NOMO-1 treated with dmso at 0.1 percent for 144 hours (cell line): ENCODE measurements at regions not wholly inside any gene's neighbourhood (a gene's known extent, or its start where the extent isn't known, plus 50 kb on each side); places are given as distances from the start of the nearest gene placed in this dataset.

ENCODE experiments used
- DNase-seq: peaks from one replicate; lab custom pipeline; 2025; ENCODE audit not compliant: unreplicated experiment; lab: John Stamatoyannopoulos, UW

DNA sequence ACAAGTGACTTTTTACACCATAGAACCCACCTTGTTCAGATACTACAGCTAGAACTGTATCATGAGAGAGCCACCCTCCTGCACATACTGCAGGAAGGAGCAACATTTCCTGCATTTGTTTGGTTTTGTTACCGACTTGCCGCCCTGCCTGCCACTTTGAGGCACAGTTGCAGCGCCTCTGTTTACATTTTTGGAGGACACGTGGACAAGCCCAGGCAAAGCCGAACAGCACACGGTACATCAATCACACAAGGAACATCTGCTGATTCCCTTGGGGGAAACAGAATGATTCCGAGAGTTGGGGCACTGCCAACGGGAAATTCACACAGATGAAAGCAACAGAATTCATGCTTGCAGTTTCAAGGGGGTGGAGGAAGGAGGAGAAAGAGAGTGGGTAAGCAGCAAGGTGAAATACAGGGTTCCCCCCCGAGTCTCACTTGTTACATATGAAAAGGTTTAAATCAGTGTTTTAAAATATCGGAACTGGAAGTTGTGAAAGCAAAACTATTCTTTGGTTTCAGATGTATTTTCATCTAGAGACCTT, 110.7 kb downstream of the BTG1 start:
- no peak for DNase-seq

DNA sequence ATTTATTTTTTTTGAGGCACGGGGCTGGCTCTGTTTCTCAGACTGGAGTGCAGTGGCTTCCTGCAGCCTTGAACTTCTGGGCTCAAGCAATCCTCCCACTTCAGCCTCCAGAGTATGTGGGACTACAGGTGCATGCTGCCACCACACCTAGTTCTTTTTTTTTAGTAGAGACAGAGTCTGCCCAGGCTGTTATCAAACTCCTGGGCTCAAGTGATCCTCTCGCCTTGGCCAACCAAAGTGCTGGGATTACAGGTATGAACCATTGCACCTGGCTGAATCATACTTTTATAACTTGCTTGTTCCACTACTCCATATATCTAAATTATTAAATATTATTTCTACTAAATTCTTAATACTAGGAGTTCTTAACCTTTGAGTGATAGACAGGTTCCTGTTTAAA, 111.6 kb downstream of the BTG1 start:
- no peak for DNase-seq

DNA sequence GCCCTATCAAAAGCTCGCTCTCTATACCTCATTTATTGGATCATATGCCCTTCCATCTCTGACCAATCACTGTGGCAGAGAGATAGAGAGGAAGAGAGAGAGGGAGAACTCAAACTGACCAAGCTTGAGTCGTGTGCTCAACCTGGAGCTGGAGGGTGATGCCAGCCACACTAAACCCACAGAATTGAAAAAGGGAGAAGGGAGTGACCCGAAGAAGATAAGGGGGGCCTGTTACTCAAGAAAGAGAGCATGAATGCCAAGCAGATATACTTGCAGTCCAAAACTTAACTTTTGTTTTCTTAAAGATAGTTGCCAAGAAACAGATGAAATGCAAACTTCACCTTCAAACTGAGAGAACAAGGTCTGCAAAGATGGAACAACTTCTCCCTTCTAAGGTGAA, 112.7 kb downstream of the BTG1 start:
- no peak for DNase-seq

DNA sequence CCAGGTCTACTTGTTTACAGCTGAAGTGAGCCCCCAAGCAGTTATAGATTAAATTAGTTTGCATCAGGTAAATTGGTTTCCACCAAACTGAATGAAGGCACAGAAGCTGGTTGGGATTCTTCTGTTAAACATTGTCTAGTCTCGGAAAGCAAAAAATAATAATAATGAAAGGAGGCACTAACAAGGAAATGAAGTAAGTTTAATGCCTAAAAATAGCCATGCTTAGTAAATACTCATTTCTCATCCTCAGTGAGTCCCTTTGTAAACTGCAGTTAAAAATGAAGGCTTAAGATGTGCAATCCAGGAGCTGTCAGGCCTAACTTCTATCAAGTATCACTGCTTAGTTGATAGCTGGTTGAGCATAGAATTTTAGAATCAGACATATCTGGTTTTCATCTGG, 113.5 kb downstream of the BTG1 start:
- DNase-seq, result no peak

DNA sequence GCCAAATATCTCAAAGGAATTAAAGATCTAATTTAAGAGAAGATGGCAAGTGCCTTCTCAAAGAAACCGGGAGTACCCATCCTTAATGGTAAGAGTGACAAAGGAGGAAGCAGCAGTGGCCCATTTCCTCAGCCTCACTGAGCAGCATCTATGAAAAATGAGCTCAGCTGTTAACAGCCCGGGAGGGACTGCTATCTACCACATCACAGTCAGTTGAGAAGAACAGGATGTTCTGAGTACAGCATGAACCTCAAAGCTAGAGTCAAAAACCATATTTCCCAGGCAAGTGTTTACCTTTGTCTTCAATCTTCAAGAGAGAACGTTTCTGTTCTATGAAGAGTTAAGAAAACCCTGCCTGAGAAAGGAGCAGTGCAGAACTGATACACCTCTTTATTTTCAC, 115.0 kb downstream of the BTG1 start:
- DNase-seq, result no peak

DNA sequence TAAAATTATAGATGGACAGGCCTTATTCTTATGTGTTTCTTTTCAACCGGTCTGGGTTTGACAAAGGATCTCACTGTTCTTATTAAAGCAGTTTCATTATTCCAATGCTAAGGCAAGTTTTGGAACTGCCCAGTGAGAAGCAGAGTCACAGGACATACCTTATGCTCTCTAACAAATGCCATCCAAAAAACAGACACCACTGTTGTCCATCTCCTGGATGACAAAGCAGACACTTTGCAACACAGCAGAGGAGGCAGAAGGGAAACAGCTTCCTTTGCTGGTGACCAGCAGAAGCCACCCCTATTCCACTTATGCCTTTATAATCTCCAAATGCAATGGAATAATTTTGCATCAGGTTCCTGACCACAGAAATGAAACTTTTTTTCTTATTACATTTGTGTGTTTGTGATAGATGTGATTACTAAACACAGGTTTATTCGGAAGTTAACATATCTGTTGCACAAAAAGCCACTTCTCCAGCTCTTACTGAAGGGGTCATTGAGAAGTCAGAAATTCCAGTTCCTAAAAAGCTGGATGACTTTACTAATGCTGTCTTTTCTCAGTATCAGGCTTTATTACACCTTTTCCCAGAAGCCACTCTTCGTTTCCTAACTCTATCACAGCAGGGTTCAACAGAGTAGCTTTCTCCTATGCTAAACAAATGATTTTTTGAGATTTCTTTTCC, 115.6 kb downstream of the BTG1 start:
- no peak for DNase-seq

DNA sequence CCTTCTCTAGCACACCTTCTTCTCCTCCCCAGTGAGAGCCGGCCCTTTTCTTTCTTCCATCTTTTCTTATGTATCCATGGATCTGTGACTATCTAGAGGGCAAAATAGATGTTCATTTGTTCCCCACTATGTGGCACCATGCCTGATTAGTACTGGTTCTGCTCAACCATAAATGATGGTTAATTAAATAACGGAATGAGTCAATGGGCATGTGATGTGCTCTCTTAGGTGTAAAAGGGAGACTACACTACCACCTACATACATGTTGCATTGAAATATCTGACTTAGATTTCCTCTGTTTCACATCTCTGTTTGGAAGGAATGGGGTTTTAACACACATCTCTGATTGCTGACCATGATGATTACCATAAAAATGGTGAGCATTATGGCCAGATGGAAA, 116.5 kb downstream of the BTG1 start:
- no peak for DNase-seq

DNA sequence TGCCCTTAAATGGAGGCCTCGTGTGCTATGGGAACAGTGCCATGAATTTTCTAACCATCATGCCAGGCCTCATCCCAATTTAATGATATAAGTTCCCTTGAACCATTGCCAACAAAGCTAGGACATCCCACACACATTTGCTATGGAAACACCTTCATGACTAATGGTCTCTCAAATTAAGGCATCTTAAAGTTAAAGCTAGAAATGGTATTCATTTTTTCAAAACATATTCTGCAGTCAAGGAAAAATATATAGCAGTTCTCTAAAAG, 117.3 kb downstream of the BTG1 start:
- no peak for DNase-seq

DNA sequence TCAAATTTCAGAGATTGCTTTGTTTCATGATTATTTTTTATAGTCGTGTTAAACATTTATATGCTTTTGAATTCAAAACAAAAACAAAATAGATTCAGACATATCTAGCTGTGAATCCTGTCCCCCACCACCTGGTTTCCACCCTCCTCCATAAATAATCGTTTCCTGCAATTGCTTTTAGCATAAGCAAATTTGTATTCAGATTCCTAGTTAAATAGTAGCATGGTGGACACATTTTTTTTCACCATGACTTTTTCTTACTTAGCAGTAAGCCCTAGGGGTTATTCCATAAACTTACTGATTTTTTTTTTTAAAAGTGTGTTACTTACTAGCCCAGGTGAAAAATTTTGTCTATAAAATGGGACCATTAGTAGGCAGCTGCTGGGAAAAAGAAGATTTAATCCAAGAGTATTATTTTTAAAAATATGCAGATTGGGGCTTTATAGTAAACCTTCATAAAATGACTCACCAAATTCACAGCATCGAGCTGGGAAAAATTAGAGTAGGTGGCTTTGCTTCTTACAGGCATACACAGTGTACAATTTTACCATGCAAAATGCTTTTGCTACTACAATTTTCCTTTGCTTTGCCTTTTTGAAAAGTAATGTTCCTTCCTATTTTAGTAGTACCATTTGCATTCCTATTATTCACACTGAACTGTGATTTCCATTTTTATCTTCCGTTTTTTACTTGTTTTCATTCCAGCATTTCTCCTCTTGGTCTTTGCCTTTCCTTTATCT, 117.8 kb downstream of the BTG1 start:
- DNase-seq, result no peak

DNA sequence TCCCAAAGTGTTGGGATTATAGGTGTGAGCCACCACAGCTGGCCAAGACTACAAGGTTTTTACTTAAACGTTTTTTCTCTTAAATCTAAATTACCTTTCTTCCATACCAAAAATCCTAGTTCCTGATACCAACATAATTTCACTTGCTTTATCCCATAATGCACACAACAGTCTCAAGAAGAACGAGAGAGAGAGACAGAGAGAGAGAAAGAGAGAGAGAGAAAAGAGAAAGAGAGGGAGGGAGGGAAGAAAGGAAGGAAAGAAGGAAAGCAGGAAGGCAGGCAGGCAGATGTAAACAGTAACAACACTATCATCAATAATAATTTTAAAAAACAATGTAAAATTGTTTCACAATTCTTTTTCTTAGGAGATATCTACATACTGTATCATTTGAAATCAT, 118.4 kb downstream of the BTG1 start:
- no peak for DNase-seq

DNA sequence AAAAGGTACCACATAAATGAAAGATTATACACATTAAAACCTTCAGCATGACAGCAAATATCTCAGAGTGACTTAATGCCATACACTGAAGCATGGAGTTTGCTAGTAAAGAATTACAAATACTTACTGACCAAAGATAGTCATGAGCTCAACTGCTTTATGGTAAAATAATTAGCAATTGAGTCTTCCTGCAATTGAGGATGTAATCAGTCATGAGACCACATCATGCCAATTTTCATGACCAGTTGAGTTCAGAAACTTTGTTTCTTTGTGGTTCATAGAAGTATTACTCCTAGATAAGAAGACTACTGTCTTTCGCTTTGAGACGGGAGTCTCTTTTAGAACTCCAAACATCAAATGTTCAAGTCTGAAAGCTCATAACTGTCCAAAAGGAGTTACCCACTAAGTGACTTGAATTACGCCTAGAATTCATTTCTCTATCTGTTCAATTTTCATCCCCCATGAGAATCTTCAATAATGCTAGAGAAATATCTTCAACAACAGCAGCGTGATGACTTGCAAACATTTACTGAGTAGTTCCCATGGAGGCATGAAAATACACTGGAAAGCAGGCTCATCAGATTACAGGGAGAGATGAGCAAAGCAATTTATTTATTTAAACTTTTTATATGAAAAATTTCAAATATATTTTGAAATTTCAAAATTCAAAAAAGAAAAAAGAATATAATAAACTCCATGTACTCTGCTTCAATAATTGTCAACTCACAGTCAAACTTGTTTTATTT, 120.0 kb downstream of the BTG1 start:
- no peak for DNase-seq

DNA sequence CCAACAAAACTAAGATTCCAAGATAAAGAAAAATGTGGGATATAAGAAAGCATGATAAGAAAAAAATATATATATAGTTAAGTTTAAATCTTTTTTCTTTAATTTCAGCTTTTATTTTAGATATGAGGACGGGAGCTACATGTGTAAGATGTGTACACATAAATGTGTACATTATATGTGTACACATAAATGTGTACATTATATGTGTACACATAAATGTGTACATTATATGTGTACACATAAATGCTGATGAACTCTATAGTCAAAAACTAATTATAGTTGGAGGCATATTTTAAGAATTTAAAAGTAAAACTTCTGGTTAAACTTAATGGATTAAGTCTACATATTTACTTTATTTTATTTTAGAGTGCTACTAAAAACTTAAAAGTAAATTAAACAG, 123.6 kb downstream of the BTG1 start:
- DNase-seq, result no peak

DNA sequence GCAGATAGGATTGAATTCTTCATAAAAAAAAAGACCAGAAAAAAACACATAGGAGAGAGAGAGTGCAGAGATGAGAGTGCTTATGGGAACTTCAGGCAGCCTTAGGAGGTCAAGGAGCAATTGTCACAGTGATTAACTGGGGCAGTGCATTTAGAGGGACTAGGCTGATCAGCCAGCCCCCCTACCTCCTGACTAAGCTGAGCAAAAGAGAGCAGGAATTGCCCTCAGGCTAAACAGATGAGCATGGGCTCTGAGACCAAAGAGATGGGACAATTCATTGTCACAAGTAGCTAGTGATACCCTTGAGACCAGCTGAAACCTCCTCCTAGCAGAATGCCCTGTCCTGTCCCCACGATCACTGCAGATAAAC, 124.0 kb downstream of the BTG1 start:
- DNase-seq, result no peak

DNA sequence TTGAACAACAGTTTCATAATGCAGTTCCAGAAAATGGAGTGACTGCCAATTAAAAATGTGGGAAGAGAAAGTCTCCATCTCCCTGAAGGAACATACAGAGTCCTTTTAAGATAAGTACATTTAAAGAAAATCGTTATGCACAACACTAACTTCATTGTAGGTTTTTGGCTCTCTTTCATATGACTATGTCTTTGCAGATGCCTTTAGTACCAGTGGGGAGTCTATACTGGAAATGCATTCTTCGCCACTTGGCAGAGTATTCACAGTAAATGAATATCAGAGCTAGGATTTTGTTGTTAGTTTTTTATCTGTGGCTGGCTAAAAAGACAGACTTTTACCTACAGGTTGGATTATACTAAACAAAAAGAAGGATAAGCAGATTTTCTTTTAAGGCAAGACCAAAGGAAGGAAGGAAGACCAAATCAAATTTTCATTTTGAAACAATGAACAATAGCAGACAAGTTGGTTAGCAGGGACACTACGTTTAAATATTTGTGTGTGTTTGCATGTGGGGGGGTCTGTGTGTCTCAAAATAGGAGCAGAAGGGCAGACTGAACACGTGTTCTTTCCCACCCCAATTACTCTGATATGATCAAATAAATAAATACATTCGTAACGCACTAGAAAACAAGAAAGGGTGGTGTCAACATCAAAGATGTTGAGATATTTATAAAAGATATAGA, 124.5 kb downstream of the BTG1 start:
- DNase-seq, result no peak

DNA sequence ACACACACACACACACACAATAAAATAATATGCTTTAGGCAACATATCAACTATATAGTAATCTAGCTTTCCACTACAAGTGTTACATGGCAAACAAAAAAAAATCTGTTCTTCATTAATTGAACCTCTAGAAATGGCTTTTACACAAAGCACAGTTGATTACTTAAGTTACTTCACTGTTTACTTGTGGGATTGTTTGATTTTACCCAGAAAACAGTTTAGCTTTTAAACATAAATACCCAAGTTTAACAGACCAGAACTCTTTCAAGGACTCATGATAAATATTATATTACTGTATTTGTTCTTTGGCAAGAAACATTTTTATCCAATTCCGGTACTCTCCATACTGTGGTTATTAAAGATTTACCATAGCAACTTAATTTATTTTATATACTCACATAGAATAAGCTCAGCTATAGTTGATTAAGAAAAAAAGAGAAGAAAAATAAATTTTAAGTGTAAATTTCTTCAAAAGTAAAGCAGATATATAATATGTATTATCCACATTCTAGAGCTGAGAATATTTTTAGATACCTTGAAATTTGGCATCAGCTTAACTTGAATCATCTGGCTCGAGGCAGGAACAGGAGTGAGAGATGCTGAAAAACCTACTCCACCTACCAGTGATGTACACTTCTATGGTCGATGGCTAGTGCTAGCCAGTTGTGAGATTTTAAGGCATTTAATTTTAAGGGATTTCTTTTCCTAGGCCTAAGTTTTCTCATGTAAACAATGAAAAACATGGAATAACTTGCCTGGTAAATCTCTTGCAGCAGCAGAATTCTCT, 126.0 kb downstream of the BTG1 start:
- no peak for DNase-seq

DNA sequence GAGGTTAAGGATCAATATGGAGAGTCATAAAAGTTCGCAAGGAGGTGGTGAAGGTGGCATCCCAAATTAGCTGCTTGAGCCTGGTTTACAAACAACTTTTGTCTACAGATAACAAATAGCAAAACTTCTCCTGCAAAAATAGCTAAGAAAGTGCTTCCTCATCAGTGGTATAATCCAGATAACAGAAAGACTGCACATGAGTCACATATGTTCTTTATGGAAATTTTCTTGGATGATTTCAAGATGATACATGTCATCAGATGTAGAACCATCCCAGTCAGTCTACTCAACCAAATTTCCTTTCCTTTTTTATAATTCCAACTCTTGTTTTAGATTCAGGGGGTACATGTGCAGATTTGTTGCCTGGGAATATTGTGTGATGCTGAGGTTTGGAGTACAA, 133.0 kb downstream of the BTG1 start:
- DNase-seq, result no peak

DNA sequence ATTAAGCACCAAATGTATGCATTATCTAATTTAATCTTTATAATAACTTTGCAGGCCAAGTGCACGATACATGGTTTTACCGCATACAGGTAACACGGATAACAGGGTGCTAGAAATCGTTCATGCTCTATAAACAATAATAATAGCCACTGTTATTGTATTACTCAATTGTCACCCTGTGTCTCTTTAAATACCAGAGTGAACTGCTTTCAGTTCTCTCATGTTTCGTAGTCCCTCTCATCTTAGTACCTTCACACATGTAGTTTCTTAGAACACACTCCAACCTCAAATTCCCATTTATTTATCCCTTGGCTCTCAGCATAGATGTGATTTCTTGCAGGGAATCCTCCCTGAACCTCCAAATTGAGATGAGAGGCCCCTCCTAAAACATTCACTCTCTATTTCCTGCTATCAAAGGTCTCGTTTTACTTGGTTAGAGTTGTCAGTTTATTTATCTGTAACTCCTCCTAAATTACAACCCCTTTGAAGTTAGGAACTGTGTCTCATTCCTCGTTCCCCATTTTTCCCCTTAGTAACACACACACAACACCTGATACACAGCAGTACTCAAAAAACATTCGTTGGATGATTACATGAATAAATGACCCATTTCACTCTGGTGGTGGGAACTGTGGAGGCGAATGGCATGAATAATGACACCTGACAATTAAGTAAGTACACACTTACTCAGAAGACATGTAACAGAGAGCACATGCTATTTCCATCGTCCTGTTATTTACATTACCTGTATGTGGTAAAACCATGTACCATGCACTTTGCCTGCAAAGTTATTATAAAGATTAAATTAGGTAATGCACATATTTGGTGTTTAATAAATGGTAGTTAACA, 134.6 kb downstream of the BTG1 start:
- no peak for DNase-seq

DNA sequence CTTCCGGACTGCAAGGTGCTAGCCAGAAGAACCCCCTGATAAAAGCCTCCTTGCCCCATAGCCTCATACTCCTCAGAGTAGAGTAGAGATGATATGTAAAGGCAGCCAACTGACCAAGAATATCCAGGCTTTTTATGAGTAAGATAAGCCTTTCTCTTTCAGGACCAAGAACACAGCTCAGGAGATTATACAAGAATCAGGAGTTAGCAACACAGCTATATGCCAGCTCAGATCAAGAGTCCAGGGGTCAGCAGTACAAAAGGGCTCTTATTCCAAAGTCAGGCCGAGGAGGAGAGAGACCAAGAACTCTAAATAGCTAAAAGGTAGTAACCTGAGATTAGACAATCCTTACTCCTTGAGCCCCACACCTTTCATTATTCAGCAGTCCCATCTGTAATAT, 135.3 kb downstream of the BTG1 start:
- no peak for DNase-seq

DNA sequence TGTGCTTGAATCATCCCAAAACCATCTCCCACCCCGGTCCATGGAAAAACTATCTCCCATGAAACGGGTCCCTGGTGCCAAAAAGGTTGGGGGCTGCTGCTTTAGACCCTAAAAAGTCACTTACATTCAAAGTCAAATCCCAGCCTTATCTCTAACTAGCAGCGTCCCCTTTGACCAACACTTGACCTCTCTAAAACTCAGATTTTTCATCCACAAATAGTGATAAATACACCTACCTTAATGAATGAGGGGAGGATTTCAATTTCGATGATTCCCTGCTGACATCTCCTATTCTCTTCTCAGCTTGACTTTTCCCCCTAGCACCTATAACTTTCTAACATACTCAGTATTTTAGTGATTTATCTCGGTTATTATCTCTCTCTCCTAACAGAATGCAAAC, 137.3 kb downstream of the BTG1 start:
- no peak for DNase-seq

DNA sequence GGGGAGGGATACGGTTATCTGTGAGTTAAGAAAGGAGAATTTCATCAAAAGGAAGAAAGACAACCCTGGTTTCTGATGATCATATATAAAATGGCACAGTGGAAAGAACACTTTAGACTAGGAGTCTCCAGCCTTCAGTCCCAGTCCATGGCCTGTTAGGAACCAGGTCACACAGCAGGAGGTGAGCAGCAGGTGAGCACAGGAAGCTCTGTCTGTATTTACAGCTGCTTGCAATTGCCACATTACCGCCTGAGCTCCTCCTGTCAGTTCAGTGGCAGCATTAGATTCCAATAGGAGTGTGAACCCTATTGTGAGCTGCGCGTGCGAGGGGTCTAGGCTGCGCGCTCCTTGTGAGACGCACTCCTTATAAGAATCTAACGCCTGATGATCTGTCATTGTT, 137.9 kb downstream of the BTG1 start:
- no peak for DNase-seq
